Kidney epithelial cell (primary cell): ENCODE measurements at regions not wholly inside any gene's neighbourhood (a gene's known extent, or its start where the extent isn't known, plus 50 kb on each side); places are given as distances from the start of the nearest gene placed in this dataset.

ENCODE experiments used
- DNase-seq: peaks from one replicate; pipeline ENCODE4 v3.0.0-alpha.2; 2010; ENCODE audit warnings: low read depth
- H3K27me3 ChIP-seq: 2 replicates; pipeline ENCODE4 v1.6.0; 2011; ENCODE audit warnings: low read length; ENCODE audit not compliant: control insufficient read depth, insufficient read depth
- H3K36me3 ChIP-seq: 2 replicates; pipeline ENCODE4 v1.5.1; 2011; ENCODE audit warnings: low read length; ENCODE audit not compliant: control insufficient read depth, insufficient read depth
- H3K4me3 ChIP-seq: 2 replicates; pipeline ENCODE4 v1.5.1; 2011; ENCODE audit warnings: low read depth, mild to moderate bottlenecking, control low read depth, low read length
- TF ChIP-seq, protein P1 (sequence below): IDR thresholded peaks from 2 replicates; pipeline ENCODE4 v1.5.1; 2011; ENCODE audit warnings: mild to moderate bottlenecking, moderate library complexity, low read length, control low read depth, inconsistent platforms; ENCODE audit not compliant: insufficient read depth, poor library complexity, severe bottlenecking

DNA sequence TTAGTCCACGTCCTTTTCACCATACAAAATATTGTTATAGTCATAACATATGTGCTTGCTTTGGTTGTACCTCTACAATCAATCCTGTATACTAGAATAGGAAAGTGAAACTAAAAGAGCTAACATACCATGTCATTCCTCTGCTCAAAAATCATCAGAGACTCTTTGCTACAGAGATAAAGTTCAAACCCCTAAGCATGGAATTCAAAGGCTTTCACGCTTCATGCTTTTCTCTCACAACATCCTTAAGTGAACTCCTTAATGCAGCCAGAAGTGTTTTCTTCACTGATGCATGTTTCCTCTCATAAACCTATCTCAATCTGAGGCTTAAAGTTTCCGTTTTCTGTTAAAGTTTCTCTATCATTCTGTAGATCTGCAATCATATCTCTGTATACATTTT, 744.6 kb upstream of the IGFBP7 start:
- peak; percentile 31 for DNase-seq
- Histone ChIP-seq H3K4me3 (no peak overlapping the region), H3K36me3 (no peaks in the 10 kb centered on the region), H3K27me3 (no peaks in the 10 kb centered on the region)
- TF ChIP-seq, protein P1, sequence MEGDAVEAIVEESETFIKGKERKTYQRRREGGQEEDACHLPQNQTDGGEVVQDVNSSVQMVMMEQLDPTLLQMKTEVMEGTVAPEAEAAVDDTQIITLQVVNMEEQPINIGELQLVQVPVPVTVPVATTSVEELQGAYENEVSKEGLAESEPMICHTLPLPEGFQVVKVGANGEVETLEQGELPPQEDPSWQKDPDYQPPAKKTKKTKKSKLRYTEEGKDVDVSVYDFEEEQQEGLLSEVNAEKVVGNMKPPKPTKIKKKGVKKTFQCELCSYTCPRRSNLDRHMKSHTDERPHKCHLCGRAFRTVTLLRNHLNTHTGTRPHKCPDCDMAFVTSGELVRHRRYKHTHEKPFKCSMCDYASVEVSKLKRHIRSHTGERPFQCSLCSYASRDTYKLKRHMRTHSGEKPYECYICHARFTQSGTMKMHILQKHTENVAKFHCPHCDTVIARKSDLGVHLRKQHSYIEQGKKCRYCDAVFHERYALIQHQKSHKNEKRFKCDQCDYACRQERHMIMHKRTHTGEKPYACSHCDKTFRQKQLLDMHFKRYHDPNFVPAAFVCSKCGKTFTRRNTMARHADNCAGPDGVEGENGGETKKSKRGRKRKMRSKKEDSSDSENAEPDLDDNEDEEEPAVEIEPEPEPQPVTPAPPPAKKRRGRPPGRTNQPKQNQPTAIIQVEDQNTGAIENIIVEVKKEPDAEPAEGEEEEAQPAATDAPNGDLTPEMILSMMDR = no peak

DNA sequence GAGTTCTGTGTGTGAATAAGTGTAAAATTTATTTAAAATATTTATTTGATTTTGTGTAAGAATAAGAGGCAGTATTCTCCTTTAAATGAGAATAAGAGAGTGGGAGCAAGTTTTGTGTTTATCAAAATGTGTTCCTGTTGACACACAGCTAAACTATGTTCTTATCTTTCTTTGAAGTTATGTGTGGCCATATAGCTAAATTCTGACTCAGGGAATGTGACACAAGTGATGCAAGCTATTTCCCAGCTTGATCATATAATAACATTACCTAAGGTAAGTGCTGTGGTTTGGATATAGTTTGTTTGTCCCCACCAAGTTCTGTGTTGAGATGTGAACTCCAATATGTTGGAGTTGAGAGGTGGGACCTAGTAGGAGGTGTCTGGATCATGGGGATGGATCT, 740.0 kb upstream of the IGFBP7 start:
- Histone ChIP-seq H3K4me3 (no peak overlapping the region), H3K36me3 (no peaks in the 10 kb centered on the region), H3K27me3 (no peaks in the 10 kb centered on the region)
- no peak for DNase-seq
- TF ChIP-seq, protein P1 = no peak

DNA sequence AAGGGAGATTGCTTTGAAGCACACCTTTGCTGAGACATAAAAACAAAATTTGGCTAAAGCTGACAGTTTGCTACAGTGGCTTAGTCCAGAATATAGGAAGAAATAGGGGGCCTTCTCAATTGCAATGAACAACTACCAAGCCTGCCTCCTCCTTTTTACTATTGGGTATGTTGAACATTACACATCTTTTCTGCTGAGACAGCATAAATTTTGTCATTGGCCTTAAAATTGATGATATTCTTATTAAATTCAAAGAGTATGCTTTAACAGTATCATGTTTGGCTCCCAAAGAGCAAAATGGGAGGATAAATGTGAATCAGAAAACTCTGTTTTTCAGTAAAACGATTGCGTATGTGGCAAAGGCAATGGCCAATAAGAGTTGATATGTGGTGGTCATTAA, 721.9 kb upstream of the IGFBP7 start:
- TF ChIP-seq, protein P1 = no peak
- DNase-seq = no peak
- H3K36me3 ChIP-seq = no peaks in the 10 kb centered on the region
- H3K27me3 ChIP-seq = no peaks in the 10 kb centered on the region
- no peak overlapping the region for H3K4me3 ChIP-seq

DNA sequence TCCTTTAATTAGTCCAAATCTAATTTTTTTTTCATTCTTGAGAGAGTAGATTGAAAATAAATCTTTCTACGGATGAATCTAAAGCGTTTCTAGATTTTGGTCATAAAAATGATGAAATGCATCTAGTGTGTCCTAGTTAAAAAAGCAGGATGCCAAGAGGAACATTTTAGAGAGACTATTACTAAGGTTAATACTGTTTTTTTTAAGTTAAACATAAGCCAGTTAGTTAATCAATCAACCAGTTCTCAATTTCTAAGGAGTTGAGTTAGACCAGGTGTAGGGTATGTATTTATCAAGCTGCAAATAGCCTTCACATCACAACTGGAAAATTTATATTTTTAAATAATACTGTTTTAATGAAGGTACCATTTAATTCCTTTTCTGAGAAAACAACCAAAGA, 679.5 kb upstream of the IGFBP7 start:
- Histone ChIP-seq H3K4me3 (no peak overlapping the region), H3K36me3 (no peaks in the 10 kb centered on the region), H3K27me3 (no peaks in the 10 kb centered on the region)
- DNase-seq = no peak
- TF ChIP-seq, protein P1 = no peak

DNA sequence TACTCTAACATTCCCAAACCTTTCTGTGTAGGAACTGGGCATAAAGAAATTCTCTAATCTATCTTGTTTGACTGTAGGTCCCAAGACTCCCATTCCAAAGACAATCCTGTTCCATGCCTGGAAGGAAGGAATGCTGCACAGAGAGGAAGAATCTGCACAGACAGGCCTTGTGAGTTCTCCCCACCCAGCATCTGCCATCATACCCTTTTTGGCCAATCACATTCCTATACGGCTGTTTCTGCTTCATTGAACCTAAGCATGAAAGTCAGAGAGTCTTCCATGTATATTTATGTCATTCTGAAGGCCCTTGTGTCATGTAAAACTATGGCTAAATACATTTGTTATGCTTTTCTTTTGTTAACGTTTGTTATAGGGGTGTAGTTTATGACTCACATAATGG, 667.7 kb upstream of the IGFBP7 start:
- no peaks in the 10 kb centered on the region for H3K36me3 ChIP-seq
- no peak for DNase-seq
- TF ChIP-seq, protein P1 = no peak
- no peak overlapping the region for H3K4me3 ChIP-seq
- H3K27me3 ChIP-seq = no peaks in the 10 kb centered on the region

DNA sequence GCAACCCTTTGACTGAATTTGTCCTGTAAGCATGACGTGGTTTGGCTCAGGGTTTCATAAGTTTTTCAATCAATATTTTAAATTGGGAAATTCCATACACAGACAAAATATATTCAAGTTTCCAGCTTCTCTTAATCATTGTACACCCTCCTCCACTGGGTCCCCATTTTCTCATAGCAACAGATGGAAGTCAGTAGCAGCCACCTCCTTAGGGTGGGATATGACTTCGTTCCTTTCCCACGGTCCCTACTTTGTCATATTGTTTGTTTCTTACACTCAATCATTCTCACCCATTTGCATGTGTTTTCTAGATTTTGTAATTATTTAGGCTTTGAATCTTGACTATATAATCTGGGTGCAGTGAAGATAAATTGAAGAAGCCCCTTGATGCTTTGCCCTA, 664.5 kb upstream of the IGFBP7 start:
- no peaks in the 10 kb centered on the region for H3K36me3 ChIP-seq
- no peak for DNase-seq
- TF ChIP-seq, protein P1 = no peak
- H3K4me3 ChIP-seq = no peak overlapping the region
- no peaks in the 10 kb centered on the region for H3K27me3 ChIP-seq
